WERI-Rb-1 (cell line): ENCODE measurements at regions not wholly inside any gene's neighbourhood (a gene's known extent, or its start where the extent isn't known, plus 50 kb on each side); places are given as distances from the start of the nearest gene placed in this dataset.

ENCODE experiments used
- DNase-seq: peaks from one replicate; pipeline ENCODE4 v3.0.0-alpha.2; 2020
- H3K27ac ChIP-seq: fragments of 250-450 bp; sonication (Bioruptor Pico); 2 replicates; pipeline ENCODE4 v1.5.1; 2020; ENCODE audit warnings: mild to moderate bottlenecking, moderate library complexity
- H3K27me3 ChIP-seq: fragments of 250-450 bp; sonication (Bioruptor Pico); 2 replicates; pipeline ENCODE4 v1.5.1; 2021; ENCODE audit warnings: mild to moderate bottlenecking, low read depth, moderate library complexity; ENCODE audit not compliant: insufficient read depth, severe bottlenecking
- H3K36me3 ChIP-seq: fragments of 250-450 bp; sonication (Bioruptor Pico); 2 replicates; pipeline ENCODE4 v1.5.1; 2020; ENCODE audit warnings: mild to moderate bottlenecking, moderate library complexity
- H3K4me3 ChIP-seq: 2 replicates; pipeline ENCODE4 v1.5.1; 2011; ENCODE audit warnings: low read depth, mild to moderate bottlenecking, control low read depth, low read length
- H3K9me3 ChIP-seq: fragments of 250-450 bp; sonication (Bioruptor Pico); 2 replicates; pipeline ENCODE4 v1.5.1; 2021; ENCODE audit warnings: mild to moderate bottlenecking, moderate library complexity; ENCODE audit not compliant: severe bottlenecking
- TF ChIP-seq, protein P1 (sequence below): IDR thresholded peaks from 2 replicates; pipeline ENCODE4 v1.5.1; 2011; ENCODE audit warnings: low read depth, mild to moderate bottlenecking, control low read depth, inconsistent platforms, low read length

DNA sequence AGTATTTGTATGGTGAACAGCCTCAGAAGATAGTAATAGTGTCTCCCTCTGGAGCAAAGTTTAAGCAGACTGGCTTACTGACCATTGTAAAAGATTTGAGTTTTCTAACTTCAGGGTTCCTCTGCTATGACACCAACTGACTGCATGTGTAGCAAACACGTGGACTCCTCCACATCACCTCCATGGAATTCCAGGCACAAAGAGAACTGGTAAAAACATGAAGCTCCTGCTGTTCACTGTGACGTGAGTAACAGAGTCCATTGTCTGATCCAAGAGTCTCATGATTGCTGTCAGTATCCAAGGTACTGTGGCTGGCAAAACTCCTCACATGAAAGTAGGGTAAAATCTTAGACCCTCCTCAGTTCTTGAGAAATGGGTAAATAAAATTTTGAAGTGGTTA, 107.6 kb upstream of the FAM9B start:
- Histone ChIP-seq H3K27ac (no peak overlapping the region), H3K4me3 (no peak overlapping the region), H3K36me3 (no peaks in the 10 kb centered on the region), H3K27me3 (peaks cover 2% of the 10 kb centered on the region), H3K9me3 (no peaks in the 10 kb centered on the region)
- TF ChIP-seq, protein P1, sequence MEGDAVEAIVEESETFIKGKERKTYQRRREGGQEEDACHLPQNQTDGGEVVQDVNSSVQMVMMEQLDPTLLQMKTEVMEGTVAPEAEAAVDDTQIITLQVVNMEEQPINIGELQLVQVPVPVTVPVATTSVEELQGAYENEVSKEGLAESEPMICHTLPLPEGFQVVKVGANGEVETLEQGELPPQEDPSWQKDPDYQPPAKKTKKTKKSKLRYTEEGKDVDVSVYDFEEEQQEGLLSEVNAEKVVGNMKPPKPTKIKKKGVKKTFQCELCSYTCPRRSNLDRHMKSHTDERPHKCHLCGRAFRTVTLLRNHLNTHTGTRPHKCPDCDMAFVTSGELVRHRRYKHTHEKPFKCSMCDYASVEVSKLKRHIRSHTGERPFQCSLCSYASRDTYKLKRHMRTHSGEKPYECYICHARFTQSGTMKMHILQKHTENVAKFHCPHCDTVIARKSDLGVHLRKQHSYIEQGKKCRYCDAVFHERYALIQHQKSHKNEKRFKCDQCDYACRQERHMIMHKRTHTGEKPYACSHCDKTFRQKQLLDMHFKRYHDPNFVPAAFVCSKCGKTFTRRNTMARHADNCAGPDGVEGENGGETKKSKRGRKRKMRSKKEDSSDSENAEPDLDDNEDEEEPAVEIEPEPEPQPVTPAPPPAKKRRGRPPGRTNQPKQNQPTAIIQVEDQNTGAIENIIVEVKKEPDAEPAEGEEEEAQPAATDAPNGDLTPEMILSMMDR: no peak
- no peak for DNase-seq

DNA sequence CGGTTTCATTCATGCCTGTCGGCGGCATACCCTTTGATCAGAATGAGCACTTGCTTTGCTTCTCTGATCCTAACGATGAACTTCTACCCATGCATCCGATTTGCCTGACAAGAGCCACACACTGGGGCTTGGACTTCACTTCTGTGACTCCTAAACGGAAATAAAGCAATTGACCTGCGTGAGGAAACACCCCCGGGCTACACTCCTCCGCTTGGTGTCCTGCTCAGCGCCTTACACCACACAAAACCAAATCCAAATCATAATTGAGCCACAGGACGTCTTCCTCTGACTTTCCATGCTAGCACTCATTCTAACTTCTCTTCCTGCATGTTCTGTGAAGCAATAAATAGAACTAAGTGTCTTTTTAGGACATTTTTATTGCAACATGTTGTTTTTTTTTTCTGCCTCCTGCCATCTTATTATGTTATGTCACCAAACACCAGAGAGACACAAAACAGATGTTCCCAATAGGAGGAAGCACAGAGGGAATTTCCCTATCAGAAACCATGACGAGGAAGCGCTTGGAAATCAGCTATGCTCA, 110.8 kb upstream of the FAM9B start:
- DNase-seq: no peak
- H3K4me3 ChIP-seq: no peak overlapping the region
- H3K27me3 ChIP-seq: peaks cover 2% of the 10 kb centered on the region
- TF ChIP-seq, protein P1: no peak
- H3K9me3 ChIP-seq: no peaks in the 10 kb centered on the region
- H3K27ac ChIP-seq: no peak overlapping the region
- no peaks in the 10 kb centered on the region for H3K36me3 ChIP-seq

DNA sequence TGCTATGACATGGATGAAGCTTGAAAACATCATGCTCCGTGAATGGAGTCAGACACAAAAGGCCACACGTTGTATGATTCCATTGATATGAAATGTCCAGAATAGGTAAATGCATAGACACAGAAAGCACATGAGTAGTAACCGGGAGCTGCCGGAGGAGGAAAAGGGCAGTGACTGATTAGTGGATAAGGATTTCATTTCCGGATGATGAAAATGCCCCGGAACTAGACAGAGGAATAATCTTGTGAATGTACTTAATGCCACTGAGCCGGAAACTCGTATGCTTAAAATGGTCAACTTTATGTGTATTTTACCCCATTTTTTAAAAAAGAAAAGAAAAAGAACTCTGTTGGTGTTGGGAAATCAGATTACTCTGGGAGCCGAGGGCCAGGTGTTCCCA, 112.7 kb upstream of the FAM9B start:
- H3K27ac ChIP-seq: no peak overlapping the region
- TF ChIP-seq, protein P1: no peak
- no peak overlapping the region for H3K4me3 ChIP-seq

DNA sequence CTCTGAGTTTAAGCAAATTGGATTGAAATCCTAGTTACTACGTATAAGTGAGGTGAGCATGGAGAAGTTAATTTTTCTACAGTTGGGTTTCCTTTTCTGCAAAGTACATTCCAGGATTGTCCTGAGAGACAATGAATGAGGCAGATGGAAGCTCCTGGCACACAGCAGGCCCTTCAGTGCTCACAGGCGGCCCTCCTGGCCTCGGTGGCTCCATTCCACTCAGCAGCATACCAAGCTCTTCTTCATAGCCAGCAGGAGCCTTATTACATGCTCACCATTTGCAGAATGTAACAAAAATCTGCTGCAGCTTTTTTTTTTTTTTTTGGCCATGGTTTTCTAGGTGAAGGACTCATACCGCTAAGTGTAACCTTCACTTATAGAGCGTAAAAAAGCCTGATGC, 113.2 kb upstream of the FAM9B start:
- DNase-seq: no peak
- TF ChIP-seq, protein P1: no peak
- Histone ChIP-seq H3K9me3 (no peaks in the 10 kb centered on the region), H3K36me3 (no peaks in the 10 kb centered on the region), H3K27ac (no peak overlapping the region), H3K4me3 (no peak overlapping the region), H3K27me3 (peaks cover 6% of the 10 kb centered on the region)

More for the DNA sequence above, 112.7 kb upstream of the FAM9B start:
- Histone ChIP-seq H3K9me3 (no peaks in the 10 kb centered on the region), H3K36me3 (no peaks in the 10 kb centered on the region), H3K27me3 (peaks cover 6% of the 10 kb centered on the region)
- no peak for DNase-seq

DNA sequence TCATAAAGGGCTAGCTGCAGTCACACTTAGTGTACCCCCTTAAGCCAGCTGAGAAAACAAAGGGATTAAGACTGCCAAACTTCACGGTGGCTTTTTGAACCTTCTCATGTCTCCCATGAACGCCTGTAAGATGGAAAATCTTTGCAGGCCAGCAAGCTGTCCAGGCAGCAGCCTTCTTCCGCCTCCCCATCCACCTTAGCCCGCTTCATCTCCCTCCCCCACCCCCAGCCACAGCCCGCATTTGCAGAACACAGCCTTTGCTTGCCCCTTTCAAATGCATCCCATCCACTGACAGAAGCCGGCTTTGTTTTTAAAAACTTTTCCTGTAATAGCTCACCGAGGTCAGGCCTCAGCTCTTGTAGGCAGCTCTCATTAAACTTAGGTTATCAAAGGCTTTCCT, 113.8 kb upstream of the FAM9B start:
- no peaks in the 10 kb centered on the region for H3K9me3 ChIP-seq
- no peak for DNase-seq
- no peaks in the 10 kb centered on the region for H3K36me3 ChIP-seq
- no peak overlapping the region for H3K4me3 ChIP-seq
- TF ChIP-seq, protein P1: no peak
- peaks cover 6% of the 10 kb centered on the region for H3K27me3 ChIP-seq
- H3K27ac ChIP-seq: no peak overlapping the region

DNA sequence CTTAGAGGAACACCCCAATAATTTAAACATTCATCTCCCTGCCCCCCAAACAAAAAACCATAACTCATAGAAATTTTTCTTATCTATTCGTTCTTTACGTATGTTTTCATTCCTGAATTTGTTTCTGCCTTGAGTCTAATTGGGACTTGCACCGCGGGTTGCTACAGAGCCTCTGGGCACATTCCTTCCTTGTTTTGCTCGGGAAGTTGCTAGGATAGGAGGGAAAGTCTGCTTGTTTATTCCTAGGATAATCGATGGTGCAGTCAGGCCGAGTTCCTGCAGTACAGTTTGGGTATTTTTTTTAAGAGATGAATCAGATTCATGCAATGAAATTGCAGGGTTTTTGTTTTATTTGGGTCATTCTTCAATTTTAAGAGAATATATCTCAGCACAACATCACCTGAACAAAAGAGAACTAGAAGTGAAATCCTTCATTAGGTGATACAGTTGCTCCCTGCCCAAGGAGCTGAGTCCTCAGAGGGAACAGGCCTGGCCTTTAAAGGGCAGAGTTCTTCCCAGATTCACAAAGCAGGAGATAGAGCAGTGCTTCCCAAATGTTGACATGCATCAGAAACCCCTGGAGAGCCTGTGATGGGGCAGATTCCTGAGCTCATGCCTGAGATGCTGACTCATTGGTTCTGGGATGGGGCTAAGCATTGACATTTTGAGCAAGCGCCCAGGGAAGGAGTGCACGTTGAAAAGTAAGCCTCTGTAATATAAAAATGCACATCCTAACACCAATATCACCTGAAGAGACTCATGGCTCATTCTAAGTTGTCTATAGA, 114.9 kb upstream of the FAM9B start:
- no peak for DNase-seq
- Histone ChIP-seq H3K9me3 (no peaks in the 10 kb centered on the region), H3K27ac (no peak overlapping the region), H3K36me3 (no peaks in the 10 kb centered on the region), H3K27me3 (peaks cover 6% of the 10 kb centered on the region), H3K4me3 (no peak overlapping the region)
- TF ChIP-seq, protein P1: no peak
